ENCODE measurements at regions not wholly inside any gene's neighbourhood (a gene's known extent, or its start where the extent isn't known, plus 50 kb on each side); places are given as distances from the start of the nearest gene placed in this dataset.

DNA sequence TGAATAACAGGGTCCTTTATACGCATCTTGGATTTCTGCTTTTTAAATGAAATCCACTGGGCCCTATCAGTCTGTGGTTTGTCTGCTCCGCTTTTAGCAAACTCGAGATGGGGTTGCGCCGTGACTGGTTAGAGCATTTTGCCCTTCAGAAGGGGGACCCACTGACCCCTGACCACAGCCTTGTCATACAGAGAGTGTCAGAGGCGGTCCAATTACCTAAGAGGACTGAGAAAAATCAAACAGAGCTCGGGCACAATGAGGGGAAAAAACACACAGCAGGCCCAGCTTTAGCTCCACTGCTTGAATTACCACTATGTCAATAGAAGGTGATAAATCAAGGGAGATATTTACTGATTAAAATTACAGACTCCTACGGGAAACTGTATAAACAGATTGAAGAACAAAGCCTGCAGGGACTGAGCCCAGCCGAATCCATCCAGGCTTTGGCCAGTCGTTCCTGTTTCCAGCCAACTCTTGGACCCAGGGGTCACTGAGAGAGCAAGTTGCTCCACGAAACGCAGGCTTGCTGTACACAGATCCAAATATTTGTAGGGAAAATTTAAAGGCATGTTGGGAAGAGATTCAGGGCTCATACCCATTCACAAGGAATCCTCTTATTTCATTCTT is 131.9 kb upstream of the ZFHX3 start:
- no peak for TF ChIP-seq EZH2 (IDR thresholded peaks at IDR 0.05)
- no peak for TF ChIP-seq POLR2A (IDR thresholded peaks at IDR 0.05; ENCODE audit: borderline replicate concordance, extremely low read depth, insufficient read depth, insufficient read length)
- TF ChIP-seq, protein P1, sequence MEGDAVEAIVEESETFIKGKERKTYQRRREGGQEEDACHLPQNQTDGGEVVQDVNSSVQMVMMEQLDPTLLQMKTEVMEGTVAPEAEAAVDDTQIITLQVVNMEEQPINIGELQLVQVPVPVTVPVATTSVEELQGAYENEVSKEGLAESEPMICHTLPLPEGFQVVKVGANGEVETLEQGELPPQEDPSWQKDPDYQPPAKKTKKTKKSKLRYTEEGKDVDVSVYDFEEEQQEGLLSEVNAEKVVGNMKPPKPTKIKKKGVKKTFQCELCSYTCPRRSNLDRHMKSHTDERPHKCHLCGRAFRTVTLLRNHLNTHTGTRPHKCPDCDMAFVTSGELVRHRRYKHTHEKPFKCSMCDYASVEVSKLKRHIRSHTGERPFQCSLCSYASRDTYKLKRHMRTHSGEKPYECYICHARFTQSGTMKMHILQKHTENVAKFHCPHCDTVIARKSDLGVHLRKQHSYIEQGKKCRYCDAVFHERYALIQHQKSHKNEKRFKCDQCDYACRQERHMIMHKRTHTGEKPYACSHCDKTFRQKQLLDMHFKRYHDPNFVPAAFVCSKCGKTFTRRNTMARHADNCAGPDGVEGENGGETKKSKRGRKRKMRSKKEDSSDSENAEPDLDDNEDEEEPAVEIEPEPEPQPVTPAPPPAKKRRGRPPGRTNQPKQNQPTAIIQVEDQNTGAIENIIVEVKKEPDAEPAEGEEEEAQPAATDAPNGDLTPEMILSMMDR (IDR thresholded peaks at IDR 0.05 in 2 of 3, conservative IDR thresholded peaks at IDR 0.05 in 1 of 3; ENCODE audit: borderline replicate concordance in 1 of 3, insufficient read depth in 1 of 3, low read depth in 2 of 3, low read length in 2 of 3), result no peak
- TF ChIP-seq, protein P2, sequence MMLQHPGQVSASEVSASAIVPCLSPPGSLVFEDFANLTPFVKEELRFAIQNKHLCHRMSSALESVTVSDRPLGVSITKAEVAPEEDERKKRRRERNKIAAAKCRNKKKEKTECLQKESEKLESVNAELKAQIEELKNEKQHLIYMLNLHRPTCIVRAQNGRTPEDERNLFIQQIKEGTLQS (IDR thresholded peaks at IDR 0.05), result no peak
- no peak for TF ChIP-seq POLR2AphosphoS5 (IDR thresholded peaks at IDR 0.05; ENCODE audit: low read depth, low read length)
- TF ChIP-seq TCF7L2 (IDR thresholded peaks at IDR 0.05; ENCODE audit: borderline replicate concordance, extremely low read depth, insufficient read depth, insufficient read length), result no peak
- TF ChIP-seq ZNF274 (IDR thresholded peaks at IDR 0.05; ENCODE audit: low read depth, low read length), result no peak
- no peak for TF ChIP-seq CEBPB (IDR thresholded peaks at IDR 0.05; ENCODE audit: low read depth)
- TF ChIP-seq, protein P3, sequence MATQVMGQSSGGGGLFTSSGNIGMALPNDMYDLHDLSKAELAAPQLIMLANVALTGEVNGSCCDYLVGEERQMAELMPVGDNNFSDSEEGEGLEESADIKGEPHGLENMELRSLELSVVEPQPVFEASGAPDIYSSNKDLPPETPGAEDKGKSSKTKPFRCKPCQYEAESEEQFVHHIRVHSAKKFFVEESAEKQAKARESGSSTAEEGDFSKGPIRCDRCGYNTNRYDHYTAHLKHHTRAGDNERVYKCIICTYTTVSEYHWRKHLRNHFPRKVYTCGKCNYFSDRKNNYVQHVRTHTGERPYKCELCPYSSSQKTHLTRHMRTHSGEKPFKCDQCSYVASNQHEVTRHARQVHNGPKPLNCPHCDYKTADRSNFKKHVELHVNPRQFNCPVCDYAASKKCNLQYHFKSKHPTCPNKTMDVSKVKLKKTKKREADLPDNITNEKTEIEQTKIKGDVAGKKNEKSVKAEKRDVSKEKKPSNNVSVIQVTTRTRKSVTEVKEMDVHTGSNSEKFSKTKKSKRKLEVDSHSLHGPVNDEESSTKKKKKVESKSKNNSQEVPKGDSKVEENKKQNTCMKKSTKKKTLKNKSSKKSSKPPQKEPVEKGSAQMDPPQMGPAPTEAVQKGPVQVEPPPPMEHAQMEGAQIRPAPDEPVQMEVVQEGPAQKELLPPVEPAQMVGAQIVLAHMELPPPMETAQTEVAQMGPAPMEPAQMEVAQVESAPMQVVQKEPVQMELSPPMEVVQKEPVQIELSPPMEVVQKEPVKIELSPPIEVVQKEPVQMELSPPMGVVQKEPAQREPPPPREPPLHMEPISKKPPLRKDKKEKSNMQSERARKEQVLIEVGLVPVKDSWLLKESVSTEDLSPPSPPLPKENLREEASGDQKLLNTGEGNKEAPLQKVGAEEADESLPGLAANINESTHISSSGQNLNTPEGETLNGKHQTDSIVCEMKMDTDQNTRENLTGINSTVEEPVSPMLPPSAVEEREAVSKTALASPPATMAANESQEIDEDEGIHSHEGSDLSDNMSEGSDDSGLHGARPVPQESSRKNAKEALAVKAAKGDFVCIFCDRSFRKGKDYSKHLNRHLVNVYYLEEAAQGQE (IDR thresholded peaks at IDR 0.05; ENCODE audit: low read depth), result no peak
- TF ChIP-seq RAD21 (IDR thresholded peaks at IDR 0.05; ENCODE audit: low read depth), result no peak
- TF ChIP-seq EZH2phosphoT487 (IDR thresholded peaks at IDR 0.05; ENCODE audit: borderline replicate concordance), result no peak
- no peak for TF ChIP-seq CBX3 (IDR thresholded peaks at IDR 0.05; ENCODE audit: low read depth)
